ENCODE measurements at regions not wholly inside any gene's neighbourhood (a gene's known extent, or its start where the extent isn't known, plus 50 kb on each side); places are given as distances from the start of the nearest gene placed in this dataset.
"Not testable (repeated sequence)": the region's sequence is repeated elsewhere in the genome, so short reads cannot be mapped to it uniquely, and the experiment has no call there.

DNA sequence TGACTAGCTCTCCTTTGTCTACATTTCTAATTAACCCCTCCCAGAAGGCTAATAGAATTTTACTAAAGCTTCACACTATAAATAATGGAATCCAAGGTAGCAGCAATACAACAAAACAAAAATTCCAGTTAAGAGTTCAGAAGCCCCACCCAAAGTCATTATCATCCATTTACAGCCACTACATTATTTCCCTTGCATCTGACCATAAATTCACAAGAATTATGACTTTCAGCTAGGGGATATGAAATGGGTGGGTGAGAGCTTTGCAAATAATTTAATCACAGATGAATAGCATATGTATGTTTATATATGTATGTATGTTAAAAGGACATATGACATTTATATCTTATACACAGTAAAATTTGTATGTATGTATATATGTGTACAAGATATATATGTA, 65.3 kb upstream of the PTGDR start:
- no peak for DNase-seq

- DNase-seq = no peak
These were observed 77.1 kb upstream of the PTGDR start for GRCh38 chr14:52190337-52190931.

- DNase-seq = no peak
These were observed 78.2 kb upstream of the PTGDR start for GRCh38 chr14:52189325-52189724.

DNA sequence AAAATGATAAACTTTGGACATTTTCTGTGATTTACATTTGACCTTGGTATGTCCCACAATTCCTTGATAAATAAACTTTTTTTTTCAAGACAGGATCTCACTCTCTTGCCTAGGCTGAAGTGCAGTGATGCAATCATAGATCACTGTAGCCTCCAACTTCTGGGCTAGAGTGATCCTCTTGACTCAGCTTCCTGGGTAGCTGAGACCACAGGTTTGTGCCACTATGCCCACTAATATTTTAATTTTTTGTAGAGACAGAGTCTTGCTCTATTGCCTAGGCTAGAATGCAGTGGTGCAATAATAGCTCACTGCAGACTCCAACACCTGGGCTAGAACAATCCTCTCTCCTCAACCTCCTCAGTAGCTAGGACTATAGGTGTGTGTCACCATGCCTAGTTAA, 79.1 kb upstream of the PTGDR start:
- no peak for DNase-seq

DNA sequence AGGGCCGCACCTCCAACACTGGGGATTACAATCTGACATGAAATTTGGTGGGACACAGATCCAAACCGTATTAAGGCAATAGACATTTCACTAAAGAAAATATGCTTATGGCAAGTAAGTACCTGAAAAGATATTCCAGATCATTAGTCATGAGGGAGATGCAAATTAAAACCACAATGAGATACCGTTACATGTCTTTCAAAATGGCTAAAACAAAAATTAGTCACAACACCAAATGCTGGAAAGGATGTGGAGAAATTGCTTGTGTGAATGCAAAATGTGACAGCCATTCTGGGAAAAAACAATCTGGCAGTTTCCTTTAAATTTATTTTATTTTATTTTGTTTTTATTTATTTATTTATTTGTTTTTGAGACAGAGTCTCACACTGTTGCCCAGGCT, 82.3 kb upstream of the PTGDR start:
- no peak for DNase-seq

DNA sequence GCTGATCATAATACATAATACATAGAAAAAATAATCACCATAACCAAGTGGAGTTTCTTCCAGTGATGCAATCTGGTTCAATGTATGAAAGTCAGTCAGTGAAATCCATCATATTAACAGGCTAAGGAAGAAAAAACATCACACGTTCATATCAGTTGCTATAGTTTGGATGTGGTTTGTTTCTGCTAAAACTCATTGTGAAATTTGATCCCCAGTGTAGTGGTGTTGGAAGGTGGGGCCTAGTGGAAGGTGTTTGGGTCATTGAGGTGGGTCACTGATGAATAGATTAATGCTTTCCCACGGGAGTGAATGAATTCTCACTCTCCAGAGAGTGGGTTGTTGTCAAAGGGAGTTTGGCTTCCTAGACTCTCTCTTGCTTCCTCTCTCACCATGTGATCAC, 84.6 kb upstream of the PTGDR start:
- no peak for DNase-seq

GRCh38 chr14:52179141-52179790, 88.2 kb upstream of the PTGDR start:
- DNase-seq = no peak

DNA sequence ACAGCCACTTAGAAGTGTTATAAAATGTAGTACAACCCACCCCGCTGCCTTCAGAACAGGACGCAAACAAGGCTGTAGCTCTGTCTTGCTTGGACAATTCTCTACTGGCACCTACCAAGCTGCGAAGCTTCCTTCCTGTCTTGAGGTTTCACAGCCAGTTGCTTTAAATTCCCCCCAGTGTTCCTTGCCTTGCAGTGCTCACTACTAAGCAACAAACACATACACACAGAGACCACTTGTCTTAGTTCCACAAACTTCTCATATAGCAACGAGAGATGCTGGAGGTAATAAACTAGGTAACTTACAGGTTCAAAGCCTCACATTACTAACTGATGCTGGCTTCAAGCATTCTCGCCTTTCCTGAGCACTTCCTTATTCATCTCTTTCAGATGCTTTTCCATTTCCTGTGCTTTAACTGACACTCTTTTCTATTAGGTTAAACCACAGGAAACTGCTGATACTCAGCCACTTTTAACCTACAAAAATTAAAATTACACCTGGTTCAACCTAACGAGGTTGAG, 91.5 kb upstream of the PTGDR start:
- DNase-seq = no peak

DNA sequence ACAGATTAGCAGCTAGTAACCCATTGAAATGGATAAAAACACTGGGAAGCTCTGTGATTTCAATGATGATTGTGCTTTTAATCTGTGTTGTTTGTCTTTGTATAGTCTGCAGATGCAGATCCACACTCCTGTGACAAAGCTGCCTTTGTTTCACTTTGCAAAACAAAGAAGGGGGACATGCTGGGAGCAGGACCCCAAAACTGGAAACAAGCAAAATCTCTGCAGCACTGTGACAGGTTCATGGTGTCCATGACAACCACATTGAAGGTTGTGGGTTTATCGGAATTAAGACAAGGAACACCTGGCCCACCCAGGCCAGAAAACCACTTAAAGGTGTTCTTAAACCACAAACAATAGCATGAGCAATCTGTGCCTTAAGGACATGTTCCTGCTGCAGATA, 95.6 kb upstream of the PTGDR start:
- not testable (repeated sequence) for DNase-seq

- DNase-seq = no peak
These were observed 98.0 kb upstream of the NID2 start for GRCh38 chr14:52166822-52167221.

DNA sequence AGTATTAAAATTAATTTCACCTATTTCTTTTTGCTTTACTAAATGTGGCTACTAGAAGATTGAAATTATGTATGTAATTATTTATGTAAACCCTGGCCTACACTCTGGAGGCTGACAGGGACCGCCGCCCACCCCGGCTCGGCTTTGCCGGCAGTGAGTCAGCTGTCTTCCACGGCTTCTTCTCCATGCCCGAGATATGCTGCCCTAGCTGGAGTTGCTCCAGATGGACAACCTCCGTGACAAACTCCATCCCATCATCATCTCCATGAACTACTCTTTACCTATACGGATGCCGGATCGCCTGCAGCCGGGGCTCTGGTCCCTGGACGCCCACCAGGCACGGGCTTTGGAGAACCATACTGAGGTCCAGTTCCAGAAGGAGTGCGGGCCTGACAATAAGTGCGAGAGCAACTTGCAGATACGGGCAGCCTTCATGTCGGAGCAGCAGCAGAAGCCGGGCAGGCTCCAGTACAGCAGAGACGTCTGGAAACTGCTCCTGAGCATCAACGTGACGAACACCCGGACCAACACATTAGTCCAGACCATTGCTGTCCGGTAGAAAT, 86.9 kb upstream of the NID2 start:
- no peak for DNase-seq

DNA sequence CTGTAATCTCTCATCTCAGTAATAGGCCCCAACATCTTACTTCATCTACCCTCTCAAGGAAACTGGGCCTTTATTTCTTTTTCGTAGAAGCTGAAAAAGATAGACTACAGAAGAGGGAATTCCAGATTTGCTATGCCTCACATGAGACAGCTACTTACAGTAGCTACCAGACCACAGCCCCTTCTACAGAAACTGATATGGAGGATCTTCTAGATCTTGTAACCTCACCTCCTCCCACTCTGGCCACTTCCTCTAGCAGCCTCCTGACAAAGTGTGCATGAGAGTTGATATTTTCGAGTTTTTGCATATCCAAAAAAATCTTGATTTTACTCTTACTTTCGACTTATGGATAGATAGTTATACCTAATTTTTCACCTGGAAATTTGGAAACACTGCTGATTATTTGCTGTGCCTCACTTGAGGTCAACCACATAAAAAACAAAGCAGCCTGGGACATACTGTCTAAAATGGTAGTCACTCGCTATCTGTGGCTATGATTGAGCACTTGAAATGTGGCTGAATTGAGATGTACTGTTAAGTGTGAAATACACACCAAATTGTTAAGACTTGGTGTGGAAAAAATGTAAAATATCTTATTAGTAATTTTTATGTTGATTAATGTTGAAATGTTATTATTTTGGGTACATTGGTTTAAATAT, 86.3 kb upstream of the NID2 start:
- no peak for DNase-seq

GRCh38 chr14:52153939-52154338, 85.1 kb upstream of the NID2 start:
- no peak for DNase-seq

DNA sequence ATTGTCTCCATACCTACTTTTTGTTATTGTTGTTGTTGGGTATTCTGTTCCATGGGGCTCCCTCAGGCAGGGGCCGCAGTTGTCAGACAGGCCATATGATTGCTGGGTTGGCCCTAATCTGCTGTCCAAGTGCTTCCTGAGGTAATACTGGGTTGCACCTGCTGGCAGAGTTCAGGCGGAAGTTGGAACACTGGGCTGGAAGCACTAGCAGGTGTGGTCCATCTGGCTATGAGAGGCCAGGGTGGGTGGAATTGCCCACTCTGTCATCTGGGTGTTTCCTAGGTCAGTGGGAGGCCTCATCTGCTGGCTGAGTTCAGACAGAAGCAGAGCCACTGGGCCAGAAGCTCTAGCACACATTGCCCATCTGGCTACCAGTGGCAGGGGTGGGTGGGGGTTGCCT, 81.3 kb upstream of the NID2 start:
- no peak for DNase-seq

- no peak for DNase-seq
These were observed 79.5 kb upstream of the NID2 start for GRCh38 chr14:52148371-52148770.

GRCh38 chr14:52146504-52146903, 77.6 kb upstream of the NID2 start:
- no peak for DNase-seq

DNA sequence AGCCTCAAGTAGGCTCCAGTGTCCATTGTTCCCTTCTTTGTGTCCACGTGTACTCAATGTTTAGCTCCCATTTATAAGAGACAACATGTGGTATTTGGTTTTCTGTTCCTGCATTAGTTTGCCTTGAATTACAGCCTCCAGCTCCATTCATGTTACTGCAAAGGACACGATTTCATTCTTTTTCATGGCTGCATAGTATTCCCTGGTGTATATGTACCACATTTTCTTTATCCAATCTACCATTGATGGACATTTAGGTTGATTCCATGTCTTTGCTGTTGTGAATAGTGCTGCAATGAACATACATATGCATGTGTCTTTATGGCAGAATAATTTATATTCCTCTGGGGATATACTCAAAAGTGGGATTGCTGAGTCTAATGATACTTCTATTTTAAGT, 75.2 kb upstream of the NID2 start:
- DNase-seq = not testable (repeated sequence)

GRCh38 chr14:52142504-52142903, 73.6 kb upstream of the NID2 start:
- no peak for DNase-seq

DNA sequence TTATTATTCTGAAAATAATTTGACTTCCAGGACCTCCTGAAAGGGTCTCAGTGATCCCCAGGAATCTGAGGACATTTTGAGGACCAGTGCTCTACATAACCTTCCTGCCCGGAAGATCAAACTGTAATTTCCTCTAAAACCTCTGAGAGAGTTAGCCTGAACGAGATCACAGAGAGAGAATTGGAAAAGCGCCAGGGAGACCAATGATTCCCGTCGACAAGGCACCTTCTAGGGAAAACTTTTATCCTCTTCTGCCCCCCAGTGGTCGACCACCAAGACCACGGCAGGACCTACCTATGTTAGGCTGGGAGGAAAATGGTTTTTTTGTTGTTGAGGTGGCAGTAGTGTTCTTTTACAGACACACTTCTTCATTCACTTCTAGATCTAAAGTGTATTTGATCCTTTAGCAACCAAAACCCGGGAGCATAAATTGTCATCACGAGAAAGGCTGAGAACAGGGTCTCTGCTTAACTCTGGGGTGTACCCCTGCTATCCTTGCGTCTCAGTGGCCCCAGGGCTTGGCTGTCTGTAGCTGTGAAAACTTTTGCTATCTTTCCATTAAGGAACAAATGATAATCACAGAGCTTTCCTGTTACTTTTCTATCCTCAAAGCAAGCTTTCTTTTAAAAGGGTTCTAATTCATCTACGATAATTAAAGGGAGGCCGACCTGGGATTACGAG, 62.9 kb upstream of the NID2 start:
- peak; percentile 7 for DNase-seq

- DNase-seq = no peak
These were observed 60.9 kb upstream of the NID2 start for GRCh38 chr14:52129721-52130120.

DNA sequence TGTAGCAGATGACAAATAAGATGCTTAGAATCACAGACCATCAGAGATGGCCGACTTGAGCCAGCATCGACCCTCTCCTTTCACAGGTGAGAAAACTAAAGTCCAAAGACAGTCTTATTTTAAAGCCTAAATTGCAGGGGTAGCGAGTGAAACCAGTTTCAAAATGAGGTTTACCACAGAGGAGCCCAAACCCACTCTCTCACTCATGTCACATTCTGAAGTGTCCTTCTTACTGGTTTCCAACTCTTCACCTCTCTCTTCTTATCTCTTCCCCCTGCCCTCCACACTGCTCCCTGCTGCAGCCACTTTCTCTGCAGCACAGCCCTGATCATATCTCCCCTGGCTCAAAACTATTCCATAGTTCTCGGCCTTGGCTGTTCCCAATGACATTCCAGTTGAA, 57.0 kb upstream of the NID2 start:
- DNase-seq = no peak

GRCh38 chr14:52124791-52125684, 56.2 kb upstream of the NID2 start:
- DNase-seq = peak; percentile 17

Measured in GOT3 (cell line).